Keratinocyte (primary cell): ENCODE measurements at regions not wholly inside any gene's neighbourhood (a gene's known extent, or its start where the extent isn't known, plus 50 kb on each side); places are given as distances from the start of the nearest gene placed in this dataset.

Experiments used
- DNase-seq: peaks from one replicate; pipeline ENCODE4 v3.0.0-alpha.2; 2011; ENCODE audit warnings: low read depth, missing footprints, low spot score
- FAIRE-seq: peaks from 2 replicates; lab custom pipeline; 2011; peaks lifted over from hg19 to GRCh38; lab: Jason Lieb, UNC
- H2AFZ ChIP-seq: 2 replicates; pipeline ENCODE4 v1.6.0; 2012; ENCODE audit warnings: low read length, control low read depth, inconsistent platforms; ENCODE audit not compliant: control insufficient read depth
- H3K27ac ChIP-seq: 2 replicates; pipeline ENCODE4 v1.5.1; 2011; ENCODE audit warnings: low read length; ENCODE audit not compliant: control insufficient read depth, insufficient read depth
- H3K27me3 ChIP-seq: 3 replicates; pipeline ENCODE4 v1.6.0; 2011; ENCODE audit warnings: low read length; ENCODE audit not compliant: control insufficient read depth, insufficient read depth; ENCODE audit errors: extremely low read depth
- H3K36me3 ChIP-seq, 2 experiments: 2 replicates in 1 of 2; 3 replicates in 1 of 2; pipeline ENCODE4 v1.5.1; 2011; ENCODE audit warnings: low read length in 2 of 2, mild to moderate bottlenecking in 1 of 2; ENCODE audit not compliant: control insufficient read depth in 2 of 2, insufficient read depth in 2 of 2; ENCODE audit errors: extremely low read depth in 1 of 2
- H3K4me1 ChIP-seq: 3 replicates; pipeline ENCODE4 v1.5.1; 2011; ENCODE audit warnings: low read length; ENCODE audit not compliant: control insufficient read depth, insufficient read depth; ENCODE audit errors: extremely low read depth
- H3K4me2 ChIP-seq: 3 replicates; pipeline ENCODE4 v1.6.0; 2011; ENCODE audit warnings: low read depth, low read length; ENCODE audit not compliant: control insufficient read depth, insufficient read depth; ENCODE audit errors: extremely low read depth
- H3K4me3 ChIP-seq, 3 experiments: fragments of 200-600 bp in 1 of 3; sonication (generic) in 1 of 3; 2 replicates in 2 of 3; 3 replicates in 1 of 3; pipeline ENCODE4 v1.5.1; 2011 to 2016; ENCODE audit warnings: low read length in 3 of 3, mild to moderate bottlenecking in 3 of 3, control low read depth in 2 of 3, inconsistent platforms in 1 of 3, low read depth in 1 of 3, mixed read lengths in 1 of 3, mixed run types in 1 of 3, moderate library complexity in 1 of 3; ENCODE audit not compliant: control insufficient read depth in 2 of 3, insufficient read depth in 2 of 3; ENCODE audit errors: extremely low read depth in 1 of 3
- H3K79me2 ChIP-seq: 2 replicates; pipeline ENCODE4 v1.6.0; 2012; ENCODE audit warnings: low read length; ENCODE audit not compliant: control insufficient read depth, insufficient read depth
- H3K9ac ChIP-seq: 3 replicates; pipeline ENCODE4 v1.6.0; 2011; ENCODE audit warnings: low read length; ENCODE audit not compliant: control insufficient read depth, insufficient read depth; ENCODE audit errors: extremely low read depth
- H3K9me1 ChIP-seq: 3 replicates; pipeline ENCODE4 v1.6.0; 2011; ENCODE audit warnings: low read length; ENCODE audit not compliant: control insufficient read depth, insufficient read depth; ENCODE audit errors: extremely low read depth
- H3K9me3 ChIP-seq: 2 replicates; pipeline ENCODE4 v1.5.1; 2012; ENCODE audit warnings: low read depth, low read length; ENCODE audit not compliant: control insufficient read depth
- H4K20me1 ChIP-seq: 3 replicates; pipeline ENCODE4 v1.6.0; 2011; ENCODE audit warnings: low read length; ENCODE audit not compliant: control insufficient read depth, insufficient read depth; ENCODE audit errors: extremely low read depth
- EZH2 ChIP-seq: IDR thresholded peaks from one replicate; pipeline ENCODE4 v1.6.1; 2012; ENCODE audit warnings: inconsistent platforms, mild to moderate bottlenecking, low read length, moderate library complexity
- dilution Hi-C: fragments of 300-500 bp; cut with MboI; formaldehyde crosslinking; loops from one replicate; pipeline ENCODE4 v1.7.0; 2020; ENCODE audit warnings: low sequenced_read_pairs; ENCODE audit not compliant: extremely low pct_ligation_motif_present
- TF ChIP-seq, protein P1 (sequence below), 3 experiments: IDR thresholded peaks in 1 of 3; conservative IDR thresholded peaks in 1 of 3; optimal IDR thresholded peaks in 1 of 3; 2 replicates in 2 of 3; 3 replicates in 1 of 3; pipeline versions ENCODE3 to v1.5.1; 2011; ENCODE audit warnings: low read length in 3 of 3, mild to moderate bottlenecking in 3 of 3, moderate library complexity in 2 of 3, control low read depth in 1 of 3, inconsistent platforms in 1 of 3; ENCODE audit not compliant: insufficient read depth in 2 of 3; ENCODE audit errors: extremely low read depth in 1 of 3

DNA sequence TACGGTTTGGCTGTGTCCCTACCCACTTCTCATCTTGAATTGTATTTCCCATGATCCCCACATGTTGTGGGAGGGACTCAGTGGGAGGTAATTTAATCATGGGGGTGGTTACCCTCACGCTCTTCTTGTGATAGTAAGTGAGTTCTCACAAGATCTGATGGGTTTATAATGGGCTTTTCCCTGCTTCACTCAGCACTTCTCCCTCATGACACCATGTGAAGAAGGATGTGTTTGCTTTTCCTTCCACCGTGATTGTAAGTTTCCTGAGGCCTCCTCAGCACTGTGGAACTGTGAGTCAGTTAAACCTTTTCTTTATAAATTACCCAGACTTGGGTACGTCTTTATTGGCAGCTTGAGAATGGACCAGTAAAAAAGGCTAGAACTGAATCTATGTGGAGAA, 750.0 kb upstream of the ID2 start:
- Histone ChIP-seq H3K4me2 (no peak overlapping the region), H3K27me3 (no peaks in the 10 kb centered on the region), H4K20me1 (no peaks in the 10 kb centered on the region), H3K9me1 (no peaks in the 10 kb centered on the region), H3K27ac (no peak overlapping the region), H3K9ac (no peak overlapping the region), H3K4me1 (no peaks in the 10 kb centered on the region), H3K4me3 (no peak overlapping the region), H3K36me3 (no peaks in the 10 kb centered on the region), H2AFZ (no peak overlapping the region), H3K9me3 (no peaks in the 10 kb centered on the region), H3K79me2 (no peaks in the 10 kb centered on the region)
- FAIRE-seq = no peak
- dilution Hi-C loops = no loop called here
- TF ChIP-seq, protein P1, sequence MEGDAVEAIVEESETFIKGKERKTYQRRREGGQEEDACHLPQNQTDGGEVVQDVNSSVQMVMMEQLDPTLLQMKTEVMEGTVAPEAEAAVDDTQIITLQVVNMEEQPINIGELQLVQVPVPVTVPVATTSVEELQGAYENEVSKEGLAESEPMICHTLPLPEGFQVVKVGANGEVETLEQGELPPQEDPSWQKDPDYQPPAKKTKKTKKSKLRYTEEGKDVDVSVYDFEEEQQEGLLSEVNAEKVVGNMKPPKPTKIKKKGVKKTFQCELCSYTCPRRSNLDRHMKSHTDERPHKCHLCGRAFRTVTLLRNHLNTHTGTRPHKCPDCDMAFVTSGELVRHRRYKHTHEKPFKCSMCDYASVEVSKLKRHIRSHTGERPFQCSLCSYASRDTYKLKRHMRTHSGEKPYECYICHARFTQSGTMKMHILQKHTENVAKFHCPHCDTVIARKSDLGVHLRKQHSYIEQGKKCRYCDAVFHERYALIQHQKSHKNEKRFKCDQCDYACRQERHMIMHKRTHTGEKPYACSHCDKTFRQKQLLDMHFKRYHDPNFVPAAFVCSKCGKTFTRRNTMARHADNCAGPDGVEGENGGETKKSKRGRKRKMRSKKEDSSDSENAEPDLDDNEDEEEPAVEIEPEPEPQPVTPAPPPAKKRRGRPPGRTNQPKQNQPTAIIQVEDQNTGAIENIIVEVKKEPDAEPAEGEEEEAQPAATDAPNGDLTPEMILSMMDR (optimal IDR thresholded peaks at IDR 0.05 in 1 of 3, IDR thresholded peaks at IDR 0.05 in 1 of 3, conservative IDR thresholded peaks at IDR 0.05 in 1 of 3; ENCODE audit: extremely low read depth in 1 of 3, insufficient read depth in 2 of 3, low read length in 3 of 3) = no peak
- no peak for TF ChIP-seq EZH2
- no peak for DNase-seq

DNA sequence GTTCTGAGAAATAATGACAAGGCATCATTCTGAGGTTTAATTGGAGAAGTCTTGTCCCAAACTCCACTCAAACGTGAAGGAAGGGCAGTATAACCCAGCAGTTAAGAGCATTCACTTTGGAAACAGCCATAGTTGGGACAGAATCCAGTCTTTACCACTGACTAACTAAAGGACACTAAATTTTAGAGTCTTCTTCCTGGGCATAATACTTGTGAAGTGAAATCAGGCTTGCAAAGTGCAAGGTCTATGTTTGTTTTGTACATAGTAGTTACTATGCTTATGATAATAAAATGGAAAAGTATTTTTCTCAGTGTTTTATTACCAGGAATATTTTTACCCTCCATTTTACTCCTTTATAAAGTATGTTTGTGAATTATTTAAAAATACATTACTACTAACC, 748.2 kb upstream of the ID2 start:
- Histone ChIP-seq H3K9me1 (no peaks in the 10 kb centered on the region), H4K20me1 (no peaks in the 10 kb centered on the region), H3K79me2 (no peaks in the 10 kb centered on the region), H3K4me1 (no peaks in the 10 kb centered on the region), H3K4me2 (no peak overlapping the region), H3K36me3 (no peaks in the 10 kb centered on the region), H2AFZ (no peak overlapping the region), H3K9ac (no peak overlapping the region), H3K4me3 (no peak overlapping the region), H3K27ac (no peak overlapping the region), H3K27me3 (no peaks in the 10 kb centered on the region), H3K9me3 (no peaks in the 10 kb centered on the region)
- no peak for TF ChIP-seq EZH2
- TF ChIP-seq, protein P1 (optimal IDR thresholded peaks at IDR 0.05 in 1 of 3, IDR thresholded peaks at IDR 0.05 in 1 of 3, conservative IDR thresholded peaks at IDR 0.05 in 1 of 3; ENCODE audit: extremely low read depth in 1 of 3, insufficient read depth in 2 of 3, low read length in 3 of 3) = no peak
- dilution Hi-C loops = no loop called here
- FAIRE-seq (no peak), DNase-seq (no peak)
